ENCODE measurements at regions not wholly inside any gene's neighbourhood (a gene's known extent, or its start where the extent isn't known, plus 50 kb on each side); places are given as distances from the start of the nearest gene placed in this dataset.

DNA sequence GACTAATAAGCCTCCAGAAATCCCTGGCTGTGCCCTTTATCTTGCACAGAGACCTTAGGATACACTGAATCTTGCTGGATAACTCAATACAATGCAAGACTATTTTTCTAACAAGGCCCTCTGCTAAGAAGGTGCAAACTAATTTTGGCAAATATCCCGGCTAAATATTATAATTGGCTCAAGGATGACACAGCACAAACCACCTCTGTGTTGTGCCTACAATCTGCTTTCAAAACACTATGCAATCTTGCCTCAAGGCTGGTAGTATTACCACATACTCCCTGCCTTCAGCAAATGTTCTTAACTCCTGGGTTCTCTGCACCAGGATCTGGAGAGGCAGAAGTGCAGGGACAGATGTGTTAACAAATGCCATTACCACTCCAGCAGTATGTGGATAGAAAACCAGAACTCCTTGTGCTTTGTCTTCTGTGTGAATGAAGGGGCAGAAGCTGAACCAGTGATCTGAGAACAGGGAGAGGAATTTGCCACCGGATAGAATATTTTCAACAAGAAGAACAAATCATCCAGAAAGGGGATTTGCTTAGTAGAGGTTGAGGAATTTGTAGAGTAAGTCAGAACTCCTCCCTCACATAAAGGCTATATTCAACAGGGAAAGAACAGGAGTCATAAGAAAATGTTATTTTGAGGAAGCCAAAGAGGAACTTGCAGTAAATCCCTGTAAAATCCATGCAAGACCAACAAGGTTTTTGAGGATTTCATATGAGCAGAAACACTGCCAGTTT lies 74.1 kb upstream of the SLC4A11 start (continued):
- no peak for TF ChIP-seq RNF2 (IDR thresholded peaks at IDR 0.05; ENCODE audit: borderline replicate concordance, low read depth)
- no peak for TF ChIP-seq RAD21 (conservative IDR thresholded peaks at IDR 0.05 in 1 of 2, IDR thresholded peaks at IDR 0.05 in 1 of 2)
- no peak for TF ChIP-seq TFCP2L1 (CRISPR knock-in tag; IDR thresholded peaks at IDR 0.05)
- TF ChIP-seq, protein P1, sequence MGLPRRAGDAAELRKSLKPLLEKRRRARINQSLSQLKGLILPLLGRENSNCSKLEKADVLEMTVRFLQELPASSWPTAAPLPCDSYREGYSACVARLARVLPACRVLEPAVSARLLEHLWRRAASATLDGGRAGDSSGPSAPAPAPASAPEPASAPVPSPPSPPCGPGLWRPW (IDR thresholded peaks at IDR 0.05) = 0 out of 2 replicates have a peak, but pooled peaks have one; percentile 34
- TF ChIP-seq HOXB13 (CRISPR knock-in tag; IDR thresholded peaks at IDR 0.05; ENCODE audit: low read depth) = no peak
- TF ChIP-seq RFX5 (IDR thresholded peaks at IDR 0.05) = no peak
- TF ChIP-seq HDAC2 (IDR thresholded peaks at IDR 0.05) = no peak
- TF ChIP-seq EP300 (IDR thresholded peaks at IDR 0.05) = peak in 1 of 2 experiments; percentile 29; a peak in 1 of 5 replicates
- TF ChIP-seq CBX2 (IDR thresholded peaks at IDR 0.05; ENCODE audit: borderline replicate concordance, low read depth) = no peak

DNA sequence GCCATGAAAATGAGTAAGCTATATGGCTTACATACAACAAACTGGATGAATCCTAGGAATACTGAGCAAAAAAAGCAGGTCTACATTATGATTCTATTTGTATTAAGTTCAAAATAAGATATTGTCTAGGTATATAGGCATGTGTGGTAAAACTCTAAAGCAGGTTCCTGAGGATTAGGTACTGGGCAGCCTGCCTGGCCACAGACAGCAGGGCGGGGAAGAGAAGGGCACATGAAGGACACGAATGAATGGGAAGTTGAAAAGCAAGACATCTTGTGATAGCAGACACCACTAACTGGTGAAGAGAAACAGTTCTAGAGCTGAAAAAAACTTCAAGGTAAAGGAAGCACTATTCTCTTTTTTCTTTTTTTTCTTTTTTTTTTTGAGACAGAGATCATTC lies 72.6 kb upstream of the SLC4A11 start:
- FAIRE-seq = no peak
- Histone ChIP-seq H3K4me2 (no peak overlapping the region), H3K9me3 (no peaks in the 10 kb centered on the region), H3K4me1 (peaks cover 44% of the 10 kb centered on the region), H3K27ac (peak overlapping the region; percentile 79 to 82; a peak in 4 of 6 replicates), H3K4me3 (no peak overlapping the region)
- ChIA-PET CTCF (interaction anchor here (0.5 to 7.0 kb wide), 6 partner anchors 8 to 527 kb away, joined by 3 to 105 read pairs (median 3); no protein-coding TSS in a partner anchor), POLR2A (interaction anchor here (1.2 kb wide), 1 partner anchor 96 kb away, joined by 3 read pairs; no protein-coding TSS in a partner anchor)
- TF ChIP-seq RCOR1 (IDR thresholded peaks at IDR 0.05; ENCODE audit: low read depth, low read length) = no peak
- DNase-seq (ENCODE audit: low read depth in 1 of 2, low spot score in 1 of 2) = no peak
- WGBS (ENCODE audit: missing lambda C conversion rate) = 92% methylated on average over 2 of the region's 2 CpGs
- ATAC-seq = no peak

DNA sequence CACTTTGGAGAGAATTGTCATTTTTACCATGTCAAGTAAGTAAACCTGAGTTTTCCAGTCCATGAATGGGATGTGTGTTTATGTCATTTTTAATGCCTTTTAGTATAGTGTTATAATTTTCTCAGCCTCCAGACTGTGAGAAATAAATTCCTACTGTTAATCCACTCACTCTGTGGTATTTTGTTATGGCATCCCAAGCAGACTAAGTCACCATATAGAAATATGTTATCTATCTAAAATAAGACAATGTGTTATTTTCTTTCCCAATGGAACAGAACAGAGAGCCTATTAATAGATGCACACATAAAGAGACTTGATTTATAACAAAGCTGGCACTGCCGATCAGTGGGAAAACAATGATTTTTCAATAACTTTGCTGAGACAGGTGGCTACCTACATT lies 70.2 kb upstream of the SLC4A11 start:
- Histone ChIP-seq H3K9me3 (no peaks in the 10 kb centered on the region), H3K4me2 (no peak overlapping the region), H3K4me3 (no peak overlapping the region), H3K4me1 (peaks cover 33% of the 10 kb centered on the region), H3K27ac (no peak overlapping the region; a peak in 1 of 6 replicates)
- ATAC-seq = no peak
- POLR2A ChIA-PET = no interaction called here
- TF ChIP-seq, protein P2, sequence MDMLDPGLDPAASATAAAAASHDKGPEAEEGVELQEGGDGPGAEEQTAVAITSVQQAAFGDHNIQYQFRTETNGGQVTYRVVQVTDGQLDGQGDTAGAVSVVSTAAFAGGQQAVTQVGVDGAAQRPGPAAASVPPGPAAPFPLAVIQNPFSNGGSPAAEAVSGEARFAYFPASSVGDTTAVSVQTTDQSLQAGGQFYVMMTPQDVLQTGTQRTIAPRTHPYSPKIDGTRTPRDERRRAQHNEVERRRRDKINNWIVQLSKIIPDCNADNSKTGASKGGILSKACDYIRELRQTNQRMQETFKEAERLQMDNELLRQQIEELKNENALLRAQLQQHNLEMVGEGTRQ (IDR thresholded peaks at IDR 0.05) = no peak
- TF ChIP-seq MAFK (IDR thresholded peaks at IDR 0.05; ENCODE audit: partially characterized antibody) (no peak), RFX5 (IDR thresholded peaks at IDR 0.05) (no peak), POLR2A (IDR thresholded peaks at IDR 0.05; ENCODE audit: low read length) (no peak)
- TF ChIP-seq, protein P3, sequence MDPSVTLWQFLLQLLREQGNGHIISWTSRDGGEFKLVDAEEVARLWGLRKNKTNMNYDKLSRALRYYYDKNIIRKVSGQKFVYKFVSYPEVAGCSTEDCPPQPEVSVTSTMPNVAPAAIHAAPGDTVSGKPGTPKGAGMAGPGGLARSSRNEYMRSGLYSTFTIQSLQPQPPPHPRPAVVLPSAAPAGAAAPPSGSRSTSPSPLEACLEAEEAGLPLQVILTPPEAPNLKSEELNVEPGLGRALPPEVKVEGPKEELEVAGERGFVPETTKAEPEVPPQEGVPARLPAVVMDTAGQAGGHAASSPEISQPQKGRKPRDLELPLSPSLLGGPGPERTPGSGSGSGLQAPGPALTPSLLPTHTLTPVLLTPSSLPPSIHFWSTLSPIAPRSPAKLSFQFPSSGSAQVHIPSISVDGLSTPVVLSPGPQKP (IDR thresholded peaks at IDR 0.05; ENCODE audit: low read depth, low read length) = no peak
- FAIRE-seq = peak; percentile 90
- no peak for DNase-seq (ENCODE audit: low read depth in 1 of 2, low spot score in 1 of 2)
- CTCF ChIA-PET = no interaction called here
- WGBS (ENCODE audit: missing lambda C conversion rate) = 91% methylated on average over 1 of the region's 1 CpG

DNA sequence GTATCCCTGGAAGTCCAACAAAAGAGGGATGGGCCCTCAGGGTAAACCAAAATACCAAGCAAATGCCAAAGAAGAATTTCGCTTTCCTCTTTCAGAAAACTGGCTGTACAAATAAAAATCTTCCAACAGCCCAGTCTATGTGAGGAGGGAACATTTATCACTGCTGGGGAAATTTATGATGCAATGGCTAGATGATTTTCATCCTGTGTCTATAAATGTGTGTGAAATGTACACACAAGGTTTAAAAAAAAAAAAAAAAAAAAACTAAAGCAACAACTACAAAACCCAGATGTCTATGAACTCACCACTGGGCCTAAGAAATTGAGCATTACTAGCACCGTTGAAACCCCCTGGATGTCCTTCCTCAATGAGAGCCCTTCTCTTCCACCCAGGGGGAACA lies 68.7 kb upstream of the SLC4A11 start:
- TF ChIP-seq RCOR1 (IDR thresholded peaks at IDR 0.05; ENCODE audit: low read depth, low read length) (no peak), SMC3 (IDR thresholded peaks at IDR 0.05) (no peak), MYC (IDR thresholded peaks at IDR 0.05; ENCODE audit: borderline replicate concordance, low read length) (no peak), HOXA7 (CRISPR knock-in tag; IDR thresholded peaks at IDR 0.05) (no peak), NPAS2 (CRISPR knock-in tag; IDR thresholded peaks at IDR 0.05; ENCODE audit: borderline replicate concordance) (no peak), RNF2 (IDR thresholded peaks at IDR 0.05; ENCODE audit: borderline replicate concordance, low read depth) (no peak), MAFK (IDR thresholded peaks at IDR 0.05; ENCODE audit: partially characterized antibody) (no peak), RFX5 (IDR thresholded peaks at IDR 0.05) (no peak)
- TF ChIP-seq, protein P4, sequence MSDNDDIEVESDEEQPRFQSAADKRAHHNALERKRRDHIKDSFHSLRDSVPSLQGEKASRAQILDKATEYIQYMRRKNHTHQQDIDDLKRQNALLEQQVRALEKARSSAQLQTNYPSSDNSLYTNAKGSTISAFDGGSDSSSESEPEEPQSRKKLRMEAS (IDR thresholded peaks at IDR 0.05) = no peak
- TF ChIP-seq, protein P5, sequence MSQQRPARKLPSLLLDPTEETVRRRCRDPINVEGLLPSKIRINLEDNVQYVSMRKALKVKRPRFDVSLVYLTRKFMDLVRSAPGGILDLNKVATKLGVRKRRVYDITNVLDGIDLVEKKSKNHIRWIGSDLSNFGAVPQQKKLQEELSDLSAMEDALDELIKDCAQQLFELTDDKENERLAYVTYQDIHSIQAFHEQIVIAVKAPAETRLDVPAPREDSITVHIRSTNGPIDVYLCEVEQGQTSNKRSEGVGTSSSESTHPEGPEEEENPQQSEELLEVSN (IDR thresholded peaks at IDR 0.05; ENCODE audit: borderline replicate concordance, low read depth) = no peak
- ChIA-PET POLR2A (no interaction called here), CTCF (interaction anchor here (1.1 to 10.8 kb wide), 4 partner anchors 7 to 232 kb away, joined by 4 to 82 read pairs (median 8); no protein-coding TSS in a partner anchor)
- 84% methylated on average over 2 of the region's 2 CpGs for WGBS (ENCODE audit: missing lambda C conversion rate)
- no peak overlapping the region for H3K4me2 ChIP-seq
- H3K4me3 ChIP-seq = no peak overlapping the region
- no peak for ATAC-seq
- no peak for DNase-seq (ENCODE audit: low read depth in 1 of 2, low spot score in 1 of 2)
- no peak for FAIRE-seq
- H3K9me3 ChIP-seq = no peaks in the 10 kb centered on the region
- peak overlapping the region; percentile 28 to 48; a peak in 2 of 6 replicates for H3K27ac ChIP-seq
- H3K4me1 ChIP-seq = peaks cover 18% of the 10 kb centered on the region

Data from A549 (cell line).